ENCODE measurements at regions not wholly inside any gene's neighbourhood (a gene's known extent, or its start where the extent isn't known, plus 50 kb on each side); places are given as distances from the start of the nearest gene placed in this dataset.

- DNase-seq (ENCODE audit: low spot score) = peak; percentile 84
- TF ChIP-seq, protein P1, sequence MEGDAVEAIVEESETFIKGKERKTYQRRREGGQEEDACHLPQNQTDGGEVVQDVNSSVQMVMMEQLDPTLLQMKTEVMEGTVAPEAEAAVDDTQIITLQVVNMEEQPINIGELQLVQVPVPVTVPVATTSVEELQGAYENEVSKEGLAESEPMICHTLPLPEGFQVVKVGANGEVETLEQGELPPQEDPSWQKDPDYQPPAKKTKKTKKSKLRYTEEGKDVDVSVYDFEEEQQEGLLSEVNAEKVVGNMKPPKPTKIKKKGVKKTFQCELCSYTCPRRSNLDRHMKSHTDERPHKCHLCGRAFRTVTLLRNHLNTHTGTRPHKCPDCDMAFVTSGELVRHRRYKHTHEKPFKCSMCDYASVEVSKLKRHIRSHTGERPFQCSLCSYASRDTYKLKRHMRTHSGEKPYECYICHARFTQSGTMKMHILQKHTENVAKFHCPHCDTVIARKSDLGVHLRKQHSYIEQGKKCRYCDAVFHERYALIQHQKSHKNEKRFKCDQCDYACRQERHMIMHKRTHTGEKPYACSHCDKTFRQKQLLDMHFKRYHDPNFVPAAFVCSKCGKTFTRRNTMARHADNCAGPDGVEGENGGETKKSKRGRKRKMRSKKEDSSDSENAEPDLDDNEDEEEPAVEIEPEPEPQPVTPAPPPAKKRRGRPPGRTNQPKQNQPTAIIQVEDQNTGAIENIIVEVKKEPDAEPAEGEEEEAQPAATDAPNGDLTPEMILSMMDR (IDR thresholded peaks at IDR 0.05; ENCODE audit: extremely low read depth, insufficient read depth, missing control alignments) = no peak
- in situ Hi-C loops (cut with MboI; ENCODE audit: low pct_unique_long_range_greater_than_20kb, low sequenced_read_pairs, unreplicated experiment) = no loop called here
Measured at GRCh38 chr2:47309952-47310800, 58.9 kb upstream of the EPCAM start.

- TF ChIP-seq, protein P1 (IDR thresholded peaks at IDR 0.05; ENCODE audit: extremely low read depth, insufficient read depth, missing control alignments) = no peak
- in situ Hi-C loops (cut with MboI; ENCODE audit: low pct_unique_long_range_greater_than_20kb, low sequenced_read_pairs, unreplicated experiment) = no loop called here
- DNase-seq (ENCODE audit: low spot score) = no peak
Measured at GRCh38 chr2:47309472-47309951, 59.6 kb upstream of the EPCAM start.

DNA sequence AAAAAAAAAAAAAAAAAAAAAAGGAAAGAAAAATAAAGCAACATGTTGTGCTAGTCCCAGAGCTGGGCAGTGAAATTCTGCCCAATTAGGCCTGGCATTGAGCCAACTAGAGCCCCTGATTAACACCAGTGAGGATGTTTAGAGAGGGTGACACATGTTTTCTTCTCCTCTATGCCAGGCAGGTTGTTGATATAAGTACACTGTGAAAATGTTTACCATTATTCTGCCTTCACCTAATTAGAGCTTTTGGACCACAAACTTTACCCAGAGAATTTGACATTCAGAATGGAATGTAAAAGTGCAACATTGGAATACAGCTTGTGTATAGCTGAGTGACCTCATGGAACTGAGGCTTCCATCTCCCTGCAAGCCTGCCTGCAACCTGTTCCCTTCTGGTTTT lies 62.0 kb upstream of the EPCAM start:
- TF ChIP-seq, protein P1 (IDR thresholded peaks at IDR 0.05; ENCODE audit: extremely low read depth, insufficient read depth, missing control alignments) = no peak
- in situ Hi-C loops (cut with MboI; ENCODE audit: low pct_unique_long_range_greater_than_20kb, low sequenced_read_pairs, unreplicated experiment) = no loop called here
- DNase-seq (ENCODE audit: low spot score) = no peak

DNA sequence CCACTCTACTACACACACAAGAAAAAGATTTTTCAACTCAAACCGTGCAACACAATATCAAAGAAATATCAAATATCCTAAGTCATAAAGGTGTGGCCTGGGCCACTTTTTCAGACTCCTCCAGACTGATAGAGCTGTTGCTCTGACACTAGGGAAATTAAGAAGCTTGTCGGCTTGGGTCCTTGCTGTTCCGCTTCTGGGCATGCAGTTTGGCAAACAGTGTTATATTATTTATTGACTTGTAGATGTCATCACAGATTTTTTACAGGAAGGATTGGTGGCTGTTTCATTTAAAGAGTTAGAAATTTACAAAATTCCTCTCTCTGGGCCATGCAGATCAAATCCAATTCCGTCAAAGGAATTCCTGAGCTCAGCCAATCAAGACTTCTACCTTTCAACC lies 64.5 kb upstream of the EPCAM start:
- in situ Hi-C loops (cut with MboI; ENCODE audit: low pct_unique_long_range_greater_than_20kb, low sequenced_read_pairs, unreplicated experiment) = no loop called here
- DNase-seq (ENCODE audit: low spot score) = no peak
- TF ChIP-seq, protein P1 (IDR thresholded peaks at IDR 0.05; ENCODE audit: extremely low read depth, insufficient read depth, missing control alignments) = no peak

- TF ChIP-seq, protein P1 (IDR thresholded peaks at IDR 0.05; ENCODE audit: extremely low read depth, insufficient read depth, missing control alignments) = no peak
- in situ Hi-C loops (cut with MboI; ENCODE audit: low pct_unique_long_range_greater_than_20kb, low sequenced_read_pairs, unreplicated experiment) = no loop called here
- DNase-seq (ENCODE audit: low spot score) = no peak
Measured at GRCh38 chr2:47303341-47304148, 65.6 kb upstream of the EPCAM start.

- TF ChIP-seq, protein P1 (IDR thresholded peaks at IDR 0.05; ENCODE audit: extremely low read depth, insufficient read depth, missing control alignments) = no peak
- no peak for DNase-seq (ENCODE audit: low spot score)
- in situ Hi-C loops (cut with MboI; ENCODE audit: low pct_unique_long_range_greater_than_20kb, low sequenced_read_pairs, unreplicated experiment) = no loop called here
Measured at GRCh38 chr2:47302308-47302707, 66.8 kb upstream of the EPCAM start.
